HEK293 (cell line): ENCODE measurements at regions not wholly inside any gene's neighbourhood (a gene's known extent, or its start where the extent isn't known, plus 50 kb on each side); places are given as distances from the start of the nearest gene placed in this dataset.

ENCODE experiments used
- CTCF ChIA-PET: fragments of 350-600 bp; formaldehyde crosslinking; extraction: SDS; loops from one replicate; lab custom pipeline; 2021; ENCODE audit warnings: antibody characterized with exemption; lab: Yijun Ruan, JAX
- POLR2A ChIA-PET: fragments of 300-600 bp; formaldehyde crosslinking; extraction: SDS; loops from one replicate; lab custom pipeline; 2020; ENCODE audit warnings: antibody characterized with exemption, inconsistent platforms; lab: Yijun Ruan, JAX
- H3K27ac ChIP-seq: fragments of 200-500 bp; sonication (Bioruptor generic); 2 replicates; pipeline ENCODE4 v1.5.1; 2014; ENCODE audit warnings: low read depth, low read length, control low read depth, inconsistent platforms; ENCODE audit errors: extremely low read depth
- H3K36me3 ChIP-seq, 2 experiments: fragments of 200-500 bp in 1 of 2; sonication (Bioruptor generic) in 1 of 2; 1 replicate in 1 of 2; 2 replicates in 1 of 2; pipeline ENCODE4 v1.5.1; 2014 to 2017; ENCODE audit warnings: inconsistent platforms in 2 of 2, low read length in 2 of 2; ENCODE audit not compliant: control insufficient read depth in 2 of 2, insufficient read depth in 1 of 2
- H3K4me1 ChIP-seq: fragments of 200-500 bp; sonication (Bioruptor generic); 2 replicates; pipeline ENCODE4 v1.5.1; 2014; ENCODE audit warnings: mild to moderate bottlenecking, low read length, inconsistent platforms; ENCODE audit not compliant: control insufficient read depth, insufficient read depth
- H3K4me3 ChIP-seq: 2 replicates; pipeline ENCODE4 v1.5.1; 2011; ENCODE audit warnings: low read depth, mild to moderate bottlenecking, control low read depth, low read length, moderate library complexity
- H3K9me3 ChIP-seq: fragments of 200-500 bp; sonication (Bioruptor generic); 2 replicates; pipeline ENCODE4 v1.5.1; 2014; ENCODE audit warnings: low read depth, low read length, inconsistent platforms; ENCODE audit not compliant: control insufficient read depth, insufficient read depth
- GLIS1 ChIP-seq: fragments of 450-650 bp; formaldehyde crosslinking; IDR thresholded peaks from 2 replicates; pipeline ENCODE4 v1.5.1; 2016; ENCODE audit warnings: missing biosample characterization, missing genetic modification characterization
- HOXD13 ChIP-seq: sonication (generic); formaldehyde crosslinking; IDR thresholded peaks from 2 replicates; pipeline ENCODE4 v1.8.0; 2022; ENCODE audit warnings: missing genetic modification reagents, borderline replicate concordance
- PRDM1 ChIP-seq: fragments of 450-650 bp; formaldehyde crosslinking; IDR thresholded peaks from 2 replicates; pipeline ENCODE4; 2016; ENCODE audit warnings: missing biosample characterization, missing genetic modification characterization
- SCRT1 ChIP-seq: fragments of 450-650 bp; formaldehyde crosslinking; IDR thresholded peaks from 2 replicates; pipeline ENCODE4 v1.5.1; 2016; ENCODE audit warnings: missing biosample characterization, missing genetic modification characterization, borderline replicate concordance
- SCRT2 ChIP-seq: fragments of 450-650 bp; formaldehyde crosslinking; IDR thresholded peaks from 2 replicates; pipeline ENCODE4 v1.5.1; 2016; ENCODE audit warnings: missing biosample characterization, missing genetic modification characterization
- ZBTB1 ChIP-seq: fragments of 450-650 bp; formaldehyde crosslinking; IDR thresholded peaks from 2 replicates; pipeline ENCODE4 v1.5.1; 2016; ENCODE audit warnings: missing biosample characterization, missing genetic modification characterization
- ZBTB48 ChIP-seq: fragments of 450-650 bp; formaldehyde crosslinking; IDR thresholded peaks from 2 replicates; pipeline ENCODE4 v1.5.1; 2016; ENCODE audit warnings: missing biosample characterization, missing genetic modification characterization
- ZBTB6 ChIP-seq: fragments of 450-650 bp; formaldehyde crosslinking; IDR thresholded peaks from 2 replicates; pipeline ENCODE4 v1.5.1; 2017; ENCODE audit warnings: missing biosample characterization, missing genetic modification characterization
- ZFP3 ChIP-seq: fragments of 450-650 bp; formaldehyde crosslinking; IDR thresholded peaks from 2 replicates; pipeline ENCODE4 v1.5.1; 2016; ENCODE audit warnings: low read depth, missing biosample characterization, missing genetic modification characterization
- ZFP37 ChIP-seq: fragments of 450-650 bp; formaldehyde crosslinking; IDR thresholded peaks from 2 replicates; pipeline ENCODE4 v1.5.1; 2016; ENCODE audit warnings: missing biosample characterization, missing genetic modification characterization
- ZNF138 ChIP-seq: fragments of 450-650 bp; formaldehyde crosslinking; IDR thresholded peaks from 2 replicates; pipeline ENCODE4 v1.5.1; 2016; ENCODE audit warnings: missing biosample characterization, missing genetic modification characterization, borderline replicate concordance
- ZNF175 ChIP-seq: fragments of 450-650 bp; formaldehyde crosslinking; IDR thresholded peaks from 2 replicates; pipeline ENCODE4 v1.5.1; 2016; ENCODE audit warnings: missing biosample characterization, missing genetic modification characterization
- ZNF302 ChIP-seq: fragments of 450-650 bp; formaldehyde crosslinking; IDR thresholded peaks from 2 replicates; pipeline ENCODE4 v1.5.1; 2016; ENCODE audit warnings: missing biosample characterization, missing genetic modification characterization, low read depth
- ZNF335 ChIP-seq: fragments of 450-650 bp; formaldehyde crosslinking; conservative IDR thresholded peaks from 2 replicates; pipeline ENCODE4 v1.5.1; 2016; ENCODE audit warnings: missing biosample characterization, missing genetic modification characterization
- ZNF560 ChIP-seq: fragments of 450-650 bp; formaldehyde crosslinking; IDR thresholded peaks from 2 replicates; pipeline ENCODE4 v1.5.1; 2017; ENCODE audit warnings: missing biosample characterization, missing genetic modification characterization, borderline replicate concordance
- ZNF704 ChIP-seq: fragments of 450-650 bp; formaldehyde crosslinking; IDR thresholded peaks from 2 replicates; pipeline ENCODE4 v1.5.1; 2016; ENCODE audit warnings: missing biosample characterization, missing genetic modification characterization
- ZNF777 ChIP-seq: fragments of 450-650 bp; formaldehyde crosslinking; IDR thresholded peaks from 2 replicates; pipeline ENCODE4 v1.5.1; 2017; ENCODE audit warnings: missing biosample characterization, missing genetic modification characterization, borderline replicate concordance
- ZNF843 ChIP-seq: fragments of 450-650 bp; formaldehyde crosslinking; IDR thresholded peaks from 2 replicates; pipeline ENCODE4 v1.5.1; 2016; ENCODE audit warnings: missing biosample characterization, missing genetic modification characterization
- TF ChIP-seq, protein P1 (sequence below): fragments of 450-650 bp; formaldehyde crosslinking; IDR thresholded peaks from 2 replicates; pipeline ENCODE4 v1.5.1; 2016; ENCODE audit warnings: missing biosample characterization, missing genetic modification characterization
- TF ChIP-seq, protein P2 (sequence below): fragments of 450-650 bp; IDR thresholded peaks from 2 replicates; pipeline ENCODE4 v1.5.1; 2018; ENCODE audit warnings: missing biosample characterization, missing genetic modification characterization

DNA sequence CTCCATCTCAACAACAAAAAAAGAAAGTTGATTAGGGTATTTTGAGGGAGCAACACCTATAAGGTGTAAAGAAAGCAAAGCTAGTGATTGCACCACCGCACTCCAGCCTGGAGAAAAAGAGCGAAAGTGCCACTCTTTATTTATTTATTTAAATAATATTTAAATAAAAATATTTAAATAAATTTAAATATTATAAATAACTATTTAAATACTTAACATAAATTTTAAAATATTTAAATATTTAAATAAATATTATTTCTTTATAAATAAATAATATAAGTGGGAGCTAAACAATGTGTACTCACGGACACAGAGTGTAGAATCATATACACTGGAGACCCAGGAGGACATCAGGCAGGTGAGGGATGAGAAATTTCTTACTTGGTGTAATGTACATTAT, 64.4 kb upstream of the TRIO start:
- no peaks in the 10 kb centered on the region for H3K36me3 ChIP-seq
- H3K4me3 ChIP-seq, result no peak overlapping the region
- ChIA-PET CTCF (interaction anchor here (0.8 kb wide), 1 partner anchor 9 kb away, joined by 3 read pairs; no protein-coding TSS in a partner anchor), POLR2A (no interaction called here)
- no peaks in the 10 kb centered on the region for H3K4me1 ChIP-seq
- TF ChIP-seq HOXD13, result no peak
- TF ChIP-seq ZFP3 (tag by site-specific recombination), result no peak
- TF ChIP-seq ZFP37 (tag by site-specific recombination), result no peak
- no peak for TF ChIP-seq ZBTB48 (tag by site-specific recombination)
- no peak for TF ChIP-seq SCRT1 (tag by site-specific recombination)
- no peak for TF ChIP-seq ZNF302 (tag by site-specific recombination)
- TF ChIP-seq ZNF335 (tag by site-specific recombination), result no peak
- TF ChIP-seq ZNF175 (tag by site-specific recombination), result no peak
- TF ChIP-seq ZNF138 (tag by site-specific recombination), result no peak
- TF ChIP-seq, protein P1, sequence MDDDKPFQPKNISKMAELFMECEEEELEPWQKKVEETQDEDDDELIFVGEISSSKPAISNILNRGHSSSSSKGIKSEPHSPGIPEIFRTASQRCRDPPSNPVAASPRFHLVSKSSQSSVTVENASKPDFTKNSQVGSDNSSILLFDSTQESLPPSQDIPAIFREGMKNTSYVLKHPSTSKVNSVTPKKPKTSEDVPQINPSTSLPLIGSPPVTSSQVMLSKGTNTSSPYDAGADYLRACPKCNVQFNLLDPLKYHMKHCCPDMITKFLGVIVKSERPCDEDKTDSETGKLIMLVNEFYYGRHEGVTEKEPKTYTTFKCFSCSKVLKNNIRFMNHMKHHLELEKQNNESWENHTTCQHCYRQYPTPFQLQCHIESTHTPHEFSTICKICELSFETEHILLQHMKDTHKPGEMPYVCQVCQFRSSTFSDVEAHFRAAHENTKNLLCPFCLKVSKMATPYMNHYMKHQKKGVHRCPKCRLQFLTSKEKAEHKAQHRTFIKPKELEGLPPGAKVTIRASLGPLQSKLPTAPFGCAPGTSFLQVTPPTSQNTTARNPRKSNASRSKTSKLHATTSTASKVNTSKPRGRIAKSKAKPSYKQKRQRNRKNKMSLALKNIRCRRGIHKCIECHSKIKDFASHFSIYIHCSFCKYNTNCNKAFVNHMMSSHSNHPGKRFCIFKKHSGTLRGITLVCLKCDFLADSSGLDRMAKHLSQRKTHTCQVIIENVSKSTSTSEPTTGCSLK, result no peak
- TF ChIP-seq ZBTB1 (tag by site-specific recombination), result no peak
- TF ChIP-seq, all 188 proteins: peak for 0
- Histone ChIP-seq H3K9me3 (no peaks in the 10 kb centered on the region), H3K27ac (no peak overlapping the region)

DNA sequence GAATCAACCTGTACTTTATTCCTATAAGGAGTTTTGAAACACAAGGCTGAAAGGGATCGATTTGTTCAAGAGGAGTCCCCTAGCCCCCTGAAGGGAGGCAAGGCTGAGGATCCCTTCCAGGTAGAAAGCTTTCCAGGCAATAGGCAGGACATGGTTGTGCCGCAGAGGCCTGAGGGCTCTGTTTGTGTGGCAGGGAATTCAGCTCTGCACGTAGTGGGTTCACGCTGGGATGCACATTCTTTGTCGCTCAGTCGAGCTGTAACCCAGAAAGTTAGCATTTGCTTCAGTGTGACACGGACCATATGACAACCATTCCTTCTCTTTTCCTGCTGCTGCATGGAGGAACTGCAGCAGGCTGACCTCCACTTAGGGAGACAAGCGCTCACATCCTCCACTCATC, 65.6 kb upstream of the TRIO start:
- H3K4me3 ChIP-seq, result no peak overlapping the region
- TF ChIP-seq ZNF302 (tag by site-specific recombination) (no peak), ZNF560 (no peak), ZNF777 (tag by site-specific recombination) (no peak), ZNF704 (tag by site-specific recombination) (no peak), ZBTB6 (tag by site-specific recombination) (no peak), PRDM1 (tag by site-specific recombination) (no peak), SCRT2 (tag by site-specific recombination) (no peak), ZNF843 (tag by site-specific recombination) (no peak), GLIS1 (tag by site-specific recombination) (no peak)
- TF ChIP-seq, protein P2, sequence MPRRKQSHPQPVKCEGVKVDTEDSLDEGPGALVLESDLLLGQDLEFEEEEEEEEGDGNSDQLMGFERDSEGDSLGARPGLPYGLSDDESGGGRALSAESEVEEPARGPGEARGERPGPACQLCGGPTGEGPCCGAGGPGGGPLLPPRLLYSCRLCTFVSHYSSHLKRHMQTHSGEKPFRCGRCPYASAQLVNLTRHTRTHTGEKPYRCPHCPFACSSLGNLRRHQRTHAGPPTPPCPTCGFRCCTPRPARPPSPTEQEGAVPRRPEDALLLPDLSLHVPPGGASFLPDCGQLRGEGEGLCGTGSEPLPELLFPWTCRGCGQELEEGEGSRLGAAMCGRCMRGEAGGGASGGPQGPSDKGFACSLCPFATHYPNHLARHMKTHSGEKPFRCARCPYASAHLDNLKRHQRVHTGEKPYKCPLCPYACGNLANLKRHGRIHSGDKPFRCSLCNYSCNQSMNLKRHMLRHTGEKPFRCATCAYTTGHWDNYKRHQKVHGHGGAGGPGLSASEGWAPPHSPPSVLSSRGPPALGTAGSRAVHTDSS, result no peak
- ChIA-PET CTCF (interaction anchor here (0.6 to 0.7 kb wide), 2 partner anchors 51 to 249 kb away, joined by 3 to 4 read pairs; no protein-coding TSS in a partner anchor), POLR2A (no interaction called here)
- no peak overlapping the region for H3K27ac ChIP-seq
- H3K36me3 ChIP-seq, result no peaks in the 10 kb centered on the region
- no peaks in the 10 kb centered on the region for H3K4me1 ChIP-seq
- H3K9me3 ChIP-seq, result no peaks in the 10 kb centered on the region
